GM21423 (cell line): ENCODE measurements at regions not wholly inside any gene's neighbourhood (a gene's known extent, or its start where the extent isn't known, plus 50 kb on each side); places are given as distances from the start of the nearest gene placed in this dataset.
"Not testable (repeated sequence)": the region's sequence is repeated elsewhere in the genome, so short reads cannot be mapped to it uniquely, and the experiment has no call there.

ENCODE experiments used
- ATAC-seq: cut with Tn5 transposase; IDR thresholded peaks from one replicate; pipeline ENCODE4 v1.9.1; 2021; ENCODE audit warnings: mild to moderate bottlenecking, moderate library complexity; ENCODE audit not compliant: unreplicated experiment

- no peak for ATAC-seq
These were observed 238.8 kb downstream of the EMX2 start for GRCh38 chr10:117781216-117781831.

DNA sequence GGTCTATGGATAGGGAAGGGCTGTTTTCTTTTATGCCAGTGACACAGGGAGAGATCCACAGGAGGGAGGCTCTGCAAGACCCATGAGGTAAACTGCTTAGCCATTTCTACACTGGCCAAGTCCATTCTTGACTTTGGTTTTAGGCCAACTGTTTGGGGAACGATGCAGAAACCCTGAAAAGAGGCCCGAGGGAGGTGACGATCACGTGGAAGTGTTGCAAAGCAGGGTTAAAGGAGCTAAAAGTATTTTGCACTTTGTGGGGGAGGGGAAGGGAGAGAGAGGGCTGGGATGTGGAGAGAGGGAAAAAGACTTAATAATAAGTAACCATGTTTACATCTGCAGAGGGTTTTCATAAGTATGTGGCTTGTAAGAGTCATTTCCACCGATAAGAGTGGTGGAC, 239.7 kb downstream of the EMX2 start:
- ATAC-seq = no peak

DNA sequence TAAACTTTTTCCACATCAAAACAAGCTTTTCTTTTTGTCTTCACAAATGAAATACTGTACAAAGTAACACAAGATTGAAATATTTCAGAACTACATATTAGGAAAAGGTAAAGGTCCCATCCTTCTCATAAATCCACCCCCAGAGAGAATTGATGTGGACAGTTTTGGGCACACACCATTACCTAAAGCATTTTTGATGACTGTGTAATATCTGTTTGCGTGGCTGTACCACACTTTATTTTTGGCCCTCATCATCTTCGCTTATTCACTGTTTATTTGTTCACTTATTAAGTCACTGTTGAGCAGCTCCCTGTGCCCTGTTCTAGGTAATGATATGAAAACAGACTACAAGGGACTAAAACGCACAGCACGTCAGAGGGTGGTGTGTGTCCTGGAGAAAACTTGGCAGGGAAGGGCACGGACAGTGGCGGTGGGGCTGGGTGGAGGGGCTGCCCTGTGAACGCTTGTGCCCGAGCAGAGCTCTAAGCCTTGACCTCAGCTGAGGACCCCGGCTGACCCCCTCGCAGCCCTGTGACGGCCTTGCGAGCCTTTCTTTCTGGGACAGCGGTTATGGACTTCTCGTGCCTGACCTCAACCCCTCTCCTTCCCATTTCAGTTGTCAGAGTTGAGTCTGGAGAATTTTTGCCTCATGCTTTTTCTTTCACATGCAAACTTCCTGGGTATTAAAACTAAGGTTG, 241.3 kb downstream of the EMX2 start:
- no peak for ATAC-seq

- no peak for ATAC-seq
These were observed 242.2 kb downstream of the EMX2 start for GRCh38 chr10:117784776-117785175.

GRCh38 chr10:117788911-117789310, 246.4 kb downstream of the EMX2 start:
- ATAC-seq = no peak

- no peak for ATAC-seq
These were observed 247.6 kb downstream of the EMX2 start for GRCh38 chr10:117790179-117790578.

GRCh38 chr10:117790621-117791020, 248.1 kb downstream of the EMX2 start:
- no peak for ATAC-seq

- ATAC-seq = no peak
These were observed 249.7 kb downstream of the EMX2 start for GRCh38 chr10:117792214-117792613.

- ATAC-seq = no peak
These were observed 250.5 kb downstream of the RAB11FIP2 start for GRCh38 chr10:117796130-117796745.

DNA sequence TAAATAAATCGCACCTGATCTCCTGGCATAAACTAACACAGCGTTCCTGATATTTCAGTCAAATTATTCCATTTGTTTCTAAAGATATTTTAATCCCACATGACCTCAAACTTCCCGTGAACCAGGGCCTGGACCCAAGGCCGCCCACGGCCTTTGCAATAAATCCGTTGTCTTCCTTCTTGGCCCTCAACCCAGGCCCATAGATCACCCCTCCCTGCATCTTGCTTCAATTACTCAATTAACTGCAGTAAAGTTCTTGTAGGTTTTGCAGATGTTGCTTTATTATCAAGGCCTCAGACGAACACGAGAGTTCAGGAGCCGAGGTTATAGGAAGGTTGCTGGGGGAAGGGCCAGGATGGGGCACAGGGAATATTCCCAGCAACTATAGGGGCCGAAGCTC, 249.4 kb downstream of the RAB11FIP2 start:
- ATAC-seq = no peak

- no peak for ATAC-seq
These were observed 245.1 kb downstream of the RAB11FIP2 start for GRCh38 chr10:117801691-117802090.

- ATAC-seq = no peak
These were observed 242.2 kb downstream of the RAB11FIP2 start for GRCh38 chr10:117804470-117805011.

- no peak for ATAC-seq
These were observed 241.6 kb downstream of the RAB11FIP2 start for GRCh38 chr10:117805139-117805538.

DNA sequence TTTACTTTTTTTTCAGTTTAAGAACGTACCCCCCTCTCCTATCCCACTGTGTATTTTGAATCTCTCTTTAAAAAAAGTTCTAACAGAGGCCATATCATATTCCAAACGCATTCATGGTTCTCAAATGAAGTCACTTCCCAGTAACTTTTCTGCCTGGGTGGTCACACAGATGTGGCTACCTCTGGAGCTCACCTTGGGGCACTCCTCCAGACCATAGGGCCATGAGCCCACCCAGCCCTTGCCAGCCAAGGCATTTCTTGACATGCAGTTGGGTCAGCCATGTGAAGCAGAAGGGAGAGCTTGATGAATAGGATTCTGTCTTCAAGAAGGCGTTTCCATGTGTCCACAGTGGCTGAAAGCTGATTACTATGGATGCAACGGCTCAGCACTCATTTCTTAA, 239.3 kb downstream of the RAB11FIP2 start:
- ATAC-seq = no peak

DNA sequence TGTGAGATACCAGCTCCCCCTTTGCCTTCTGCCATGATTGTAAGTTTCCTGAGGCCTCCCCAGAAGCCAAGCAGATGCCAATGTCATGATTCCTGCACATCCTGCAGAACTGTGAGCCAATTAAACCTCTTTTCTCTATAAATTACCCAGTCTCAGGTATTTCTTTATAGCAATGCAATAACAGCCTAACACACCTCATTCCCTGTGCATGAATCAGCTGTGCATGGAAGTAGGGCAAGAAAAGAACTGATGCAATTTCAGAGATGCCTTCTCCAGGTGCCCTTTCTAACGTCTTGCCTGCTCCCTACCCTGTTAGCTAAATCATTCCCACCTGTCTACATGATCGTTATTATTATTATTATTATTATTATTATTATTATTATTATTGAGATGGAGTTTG, 230.9 kb downstream of the RAB11FIP2 start:
- ATAC-seq = not testable (repeated sequence)

- no peak for ATAC-seq
These were observed 229.6 kb downstream of the RAB11FIP2 start for GRCh38 chr10:117817116-117817515.

- ATAC-seq = no peak
These were observed 228.0 kb downstream of the RAB11FIP2 start for GRCh38 chr10:117818721-117819120.

- ATAC-seq = no peak
These were observed 227.4 kb downstream of the RAB11FIP2 start for GRCh38 chr10:117819304-117819703.

GRCh38 chr10:117823980-117824379, 222.8 kb downstream of the RAB11FIP2 start:
- ATAC-seq = no peak

GRCh38 chr10:117830205-117830604, 216.5 kb downstream of the RAB11FIP2 start:
- no peak for ATAC-seq

GRCh38 chr10:117830787-117831212, 215.9 kb downstream of the RAB11FIP2 start:
- ATAC-seq = peak; percentile 65
